Keratinocyte (primary cell): ENCODE measurements at regions not wholly inside any gene's neighbourhood (a gene's known extent, or its start where the extent isn't known, plus 50 kb on each side); places are given as distances from the start of the nearest gene placed in this dataset.
"Not testable (repeated sequence)": the region's sequence is repeated elsewhere in the genome, so short reads cannot be mapped to it uniquely, and the experiment has no call there.

Experiments
- DNase-seq: peaks from one replicate; pipeline ENCODE4 v3.0.0-alpha.2; 2011; ENCODE audit warnings: low read depth, missing footprints, low spot score
- FAIRE-seq: peaks from 2 replicates; lab custom pipeline; 2011; peaks lifted over from hg19 to GRCh38; lab: Jason Lieb, UNC
- H2AFZ ChIP-seq: 2 replicates; pipeline ENCODE4 v1.6.0; 2012; ENCODE audit warnings: low read length, control low read depth, inconsistent platforms; ENCODE audit not compliant: control insufficient read depth
- H3K27ac ChIP-seq: 2 replicates; pipeline ENCODE4 v1.5.1; 2011; ENCODE audit warnings: low read length; ENCODE audit not compliant: control insufficient read depth, insufficient read depth
- H3K27me3 ChIP-seq: 3 replicates; pipeline ENCODE4 v1.6.0; 2011; ENCODE audit warnings: low read length; ENCODE audit not compliant: control insufficient read depth, insufficient read depth; ENCODE audit errors: extremely low read depth
- H3K36me3 ChIP-seq, 2 experiments: 2 replicates in 1 of 2; 3 replicates in 1 of 2; pipeline ENCODE4 v1.5.1; 2011; ENCODE audit warnings: low read length in 2 of 2, mild to moderate bottlenecking in 1 of 2; ENCODE audit not compliant: control insufficient read depth in 2 of 2, insufficient read depth in 2 of 2; ENCODE audit errors: extremely low read depth in 1 of 2
- H3K4me1 ChIP-seq: 3 replicates; pipeline ENCODE4 v1.5.1; 2011; ENCODE audit warnings: low read length; ENCODE audit not compliant: control insufficient read depth, insufficient read depth; ENCODE audit errors: extremely low read depth
- H3K4me2 ChIP-seq: 3 replicates; pipeline ENCODE4 v1.6.0; 2011; ENCODE audit warnings: low read depth, low read length; ENCODE audit not compliant: control insufficient read depth, insufficient read depth; ENCODE audit errors: extremely low read depth
- H3K4me3 ChIP-seq, 3 experiments: fragments of 200-600 bp in 1 of 3; sonication (generic) in 1 of 3; 2 replicates in 2 of 3; 3 replicates in 1 of 3; pipeline ENCODE4 v1.5.1; 2011 to 2016; ENCODE audit warnings: low read length in 3 of 3, mild to moderate bottlenecking in 3 of 3, control low read depth in 2 of 3, inconsistent platforms in 1 of 3, low read depth in 1 of 3, mixed read lengths in 1 of 3, mixed run types in 1 of 3, moderate library complexity in 1 of 3; ENCODE audit not compliant: control insufficient read depth in 2 of 3, insufficient read depth in 2 of 3; ENCODE audit errors: extremely low read depth in 1 of 3
- H3K79me2 ChIP-seq: 2 replicates; pipeline ENCODE4 v1.6.0; 2012; ENCODE audit warnings: low read length; ENCODE audit not compliant: control insufficient read depth, insufficient read depth
- H3K9ac ChIP-seq: 3 replicates; pipeline ENCODE4 v1.6.0; 2011; ENCODE audit warnings: low read length; ENCODE audit not compliant: control insufficient read depth, insufficient read depth; ENCODE audit errors: extremely low read depth
- H3K9me1 ChIP-seq: 3 replicates; pipeline ENCODE4 v1.6.0; 2011; ENCODE audit warnings: low read length; ENCODE audit not compliant: control insufficient read depth, insufficient read depth; ENCODE audit errors: extremely low read depth
- H3K9me3 ChIP-seq: 2 replicates; pipeline ENCODE4 v1.5.1; 2012; ENCODE audit warnings: low read depth, low read length; ENCODE audit not compliant: control insufficient read depth
- H4K20me1 ChIP-seq: 3 replicates; pipeline ENCODE4 v1.6.0; 2011; ENCODE audit warnings: low read length; ENCODE audit not compliant: control insufficient read depth, insufficient read depth; ENCODE audit errors: extremely low read depth
- EZH2 ChIP-seq: IDR thresholded peaks from one replicate; pipeline ENCODE4 v1.6.1; 2012; ENCODE audit warnings: inconsistent platforms, mild to moderate bottlenecking, low read length, moderate library complexity
- dilution Hi-C: fragments of 300-500 bp; cut with MboI; formaldehyde crosslinking; loops from one replicate; pipeline ENCODE4 v1.7.0; 2020; ENCODE audit warnings: low sequenced_read_pairs; ENCODE audit not compliant: extremely low pct_ligation_motif_present
- TF ChIP-seq, protein P1 (sequence below), 3 experiments: IDR thresholded peaks in 1 of 3; conservative IDR thresholded peaks in 1 of 3; optimal IDR thresholded peaks in 1 of 3; 2 replicates in 2 of 3; 3 replicates in 1 of 3; pipeline versions ENCODE3 to v1.5.1; 2011; ENCODE audit warnings: low read length in 3 of 3, mild to moderate bottlenecking in 3 of 3, moderate library complexity in 2 of 3, control low read depth in 1 of 3, inconsistent platforms in 1 of 3; ENCODE audit not compliant: insufficient read depth in 2 of 3; ENCODE audit errors: extremely low read depth in 1 of 3

DNA sequence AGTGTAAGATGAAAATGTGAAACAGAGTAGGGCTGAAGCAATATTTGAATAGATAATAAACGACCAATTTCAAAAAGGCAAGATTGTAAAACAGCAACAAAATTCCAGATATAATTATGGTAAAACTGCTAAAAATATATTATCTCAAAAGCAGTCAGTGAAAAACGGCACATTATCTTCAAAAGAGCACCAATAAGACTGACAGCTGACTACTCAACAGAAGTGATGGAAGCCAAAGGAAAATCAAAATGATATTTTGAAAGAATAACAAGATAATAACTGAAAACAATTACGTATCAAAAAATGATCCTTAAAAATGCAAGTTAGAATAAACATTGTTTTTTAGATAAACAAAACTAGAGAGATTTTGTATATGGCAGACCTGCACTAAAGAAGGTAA is 920.6 kb upstream of the FAM98A start:
- no peak overlapping the region for H3K27ac ChIP-seq
- H3K4me3 ChIP-seq = no peak overlapping the region
- H3K9me1 ChIP-seq = no peaks in the 10 kb centered on the region
- H3K4me2 ChIP-seq = no peak overlapping the region
- no peak for TF ChIP-seq EZH2
- TF ChIP-seq, protein P1, sequence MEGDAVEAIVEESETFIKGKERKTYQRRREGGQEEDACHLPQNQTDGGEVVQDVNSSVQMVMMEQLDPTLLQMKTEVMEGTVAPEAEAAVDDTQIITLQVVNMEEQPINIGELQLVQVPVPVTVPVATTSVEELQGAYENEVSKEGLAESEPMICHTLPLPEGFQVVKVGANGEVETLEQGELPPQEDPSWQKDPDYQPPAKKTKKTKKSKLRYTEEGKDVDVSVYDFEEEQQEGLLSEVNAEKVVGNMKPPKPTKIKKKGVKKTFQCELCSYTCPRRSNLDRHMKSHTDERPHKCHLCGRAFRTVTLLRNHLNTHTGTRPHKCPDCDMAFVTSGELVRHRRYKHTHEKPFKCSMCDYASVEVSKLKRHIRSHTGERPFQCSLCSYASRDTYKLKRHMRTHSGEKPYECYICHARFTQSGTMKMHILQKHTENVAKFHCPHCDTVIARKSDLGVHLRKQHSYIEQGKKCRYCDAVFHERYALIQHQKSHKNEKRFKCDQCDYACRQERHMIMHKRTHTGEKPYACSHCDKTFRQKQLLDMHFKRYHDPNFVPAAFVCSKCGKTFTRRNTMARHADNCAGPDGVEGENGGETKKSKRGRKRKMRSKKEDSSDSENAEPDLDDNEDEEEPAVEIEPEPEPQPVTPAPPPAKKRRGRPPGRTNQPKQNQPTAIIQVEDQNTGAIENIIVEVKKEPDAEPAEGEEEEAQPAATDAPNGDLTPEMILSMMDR (optimal IDR thresholded peaks at IDR 0.05 in 1 of 3, IDR thresholded peaks at IDR 0.05 in 1 of 3, conservative IDR thresholded peaks at IDR 0.05 in 1 of 3; ENCODE audit: extremely low read depth in 1 of 3, insufficient read depth in 2 of 3, low read length in 3 of 3) = no peak
- no peak overlapping the region for H3K9ac ChIP-seq
- H3K4me1 ChIP-seq = no peaks in the 10 kb centered on the region
- no peaks in the 10 kb centered on the region for H3K79me2 ChIP-seq
- H4K20me1 ChIP-seq = no peaks in the 10 kb centered on the region
- H3K27me3 ChIP-seq = no peaks in the 10 kb centered on the region
- no peak for FAIRE-seq
- DNase-seq = no peak
- no peaks in the 10 kb centered on the region for H3K9me3 ChIP-seq
- no peak overlapping the region for H2AFZ ChIP-seq
- dilution Hi-C loops = no loop called here
- no peaks in the 10 kb centered on the region for H3K36me3 ChIP-seq

DNA sequence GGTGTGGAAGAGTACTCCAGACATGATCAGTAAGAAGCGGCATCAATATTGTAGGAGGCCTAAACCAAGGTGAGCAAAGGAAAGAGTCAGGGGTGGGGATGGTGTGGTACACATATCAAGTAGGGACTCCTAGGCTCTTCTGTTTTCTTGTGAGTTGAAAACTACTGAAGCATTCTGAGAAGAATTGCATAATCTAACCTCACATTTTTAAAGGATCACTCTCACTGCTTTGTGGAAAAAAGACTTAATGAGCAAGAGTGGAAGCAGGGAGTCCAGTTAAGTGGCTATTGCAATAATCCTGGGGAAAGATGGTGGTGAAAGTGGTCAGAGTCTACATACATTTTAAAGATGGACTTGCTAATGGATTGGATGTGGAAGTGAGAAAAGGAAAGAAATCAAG is 899.5 kb upstream of the FAM98A start:
- Histone ChIP-seq H3K27me3 (no peaks in the 10 kb centered on the region), H3K4me3 (no peak overlapping the region), H3K9me1 (no peaks in the 10 kb centered on the region), H2AFZ (no peak overlapping the region), H3K27ac (no peak overlapping the region), H3K4me1 (no peaks in the 10 kb centered on the region), H3K36me3 (no peaks in the 10 kb centered on the region), H4K20me1 (no peaks in the 10 kb centered on the region), H3K9ac (no peak overlapping the region), H3K79me2 (no peaks in the 10 kb centered on the region), H3K9me3 (no peaks in the 10 kb centered on the region), H3K4me2 (no peak overlapping the region)
- FAIRE-seq (no peak), DNase-seq (no peak)
- dilution Hi-C loops = no loop called here
- TF ChIP-seq, protein P1 (optimal IDR thresholded peaks at IDR 0.05 in 1 of 3, IDR thresholded peaks at IDR 0.05 in 1 of 3, conservative IDR thresholded peaks at IDR 0.05 in 1 of 3; ENCODE audit: extremely low read depth in 1 of 3, insufficient read depth in 2 of 3, low read length in 3 of 3) = no peak
- no peak for TF ChIP-seq EZH2

DNA sequence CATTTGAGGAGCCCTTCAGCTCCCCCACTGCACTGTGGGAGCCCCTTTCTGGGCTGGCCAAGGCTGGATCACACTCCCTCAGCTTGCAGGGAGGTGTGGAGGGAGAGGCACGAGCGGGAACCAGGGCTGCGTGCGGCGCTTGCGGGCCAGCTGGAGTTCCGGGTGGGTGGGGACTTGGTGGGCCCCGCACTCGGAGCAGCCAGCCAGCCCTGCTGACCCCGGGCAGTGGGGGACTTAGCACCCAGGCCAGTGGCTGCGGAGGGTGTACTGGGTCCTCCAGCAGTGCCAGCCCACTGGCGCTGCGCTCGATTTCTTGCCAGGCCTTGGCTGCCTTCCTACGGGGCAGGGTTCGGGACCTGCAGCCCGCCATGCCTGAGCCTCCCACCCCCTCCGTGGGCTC is 895.1 kb upstream of the FAM98A start:
- dilution Hi-C loops, H3K4me2 ChIP-seq, H3K79me2 ChIP-seq, H3K27me3 ChIP-seq, FAIRE-seq, H3K9ac ChIP-seq, H4K20me1 ChIP-seq, H3K9me1 ChIP-seq, H3K36me3 ChIP-seq, H3K27ac ChIP-seq, H3K4me3 ChIP-seq, H3K9me3 ChIP-seq, DNase-seq, H2AFZ ChIP-seq, H3K4me1 ChIP-seq: not testable (repeated sequence)
